Midbrain (tissue), 1 donor: ENCODE measurements at regions not wholly inside any gene's neighbourhood (a gene's known extent, or its start where the extent isn't known, plus 50 kb on each side); places are given as distances from the start of the nearest gene placed in this dataset.
"Not testable (repeated sequence)": the region's sequence is repeated elsewhere in the genome, so short reads cannot be mapped to it uniquely, and the experiment has no call there.

Experiments
- DNase-seq: peaks from one replicate; lab custom pipeline; 2025; lab: John Stamatoyannopoulos, UW

DNA sequence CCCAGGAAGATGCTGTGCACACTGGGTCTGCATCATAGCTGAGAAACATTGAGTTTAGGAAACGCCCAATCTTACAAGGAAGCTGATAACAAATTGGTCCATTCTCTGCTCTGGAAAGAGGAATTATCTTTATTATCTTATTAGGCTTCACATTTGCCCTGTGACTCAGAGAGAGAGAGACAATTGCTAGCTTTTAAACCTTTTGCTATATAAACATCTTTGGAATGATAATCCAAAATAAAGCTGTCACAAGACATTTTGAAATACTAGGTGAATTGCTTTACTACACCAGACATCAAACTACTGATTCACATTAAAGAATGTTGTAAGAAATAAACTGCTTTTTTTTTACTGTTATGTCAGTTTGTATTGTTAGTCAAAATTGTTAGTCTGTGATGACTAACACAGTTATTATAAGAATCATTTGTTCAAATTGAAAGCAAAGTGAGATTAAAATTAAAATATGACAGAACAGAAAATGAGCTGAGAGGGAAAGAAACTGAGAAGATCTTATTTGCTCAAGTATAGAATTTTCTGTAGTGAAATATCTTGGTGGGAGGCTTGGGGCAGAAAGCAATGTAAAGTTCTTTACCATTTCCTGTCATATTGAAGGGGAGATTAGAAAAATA lies 765.4 kb upstream of the PCDH10 start:
- DNase-seq = no peak

DNA sequence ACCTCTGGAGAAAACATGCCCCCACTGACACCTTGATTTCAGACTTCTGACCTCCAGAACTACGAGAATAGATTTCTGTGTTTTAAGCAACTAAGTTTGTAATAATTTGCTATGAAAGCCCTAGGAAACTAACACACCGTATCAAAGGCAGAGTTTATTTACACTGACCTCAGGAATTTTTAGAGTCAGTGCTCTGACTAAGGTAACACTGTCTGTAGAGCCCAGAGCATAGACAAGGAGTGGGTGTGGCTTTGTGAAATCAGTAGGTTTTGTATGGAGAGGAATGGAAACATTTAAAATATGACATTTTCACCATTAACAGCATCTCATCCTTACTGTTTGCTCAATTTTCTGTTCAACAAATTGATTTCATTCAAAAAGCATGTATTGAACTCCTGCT lies 764.4 kb upstream of the PCDH10 start:
- no peak for DNase-seq

DNA sequence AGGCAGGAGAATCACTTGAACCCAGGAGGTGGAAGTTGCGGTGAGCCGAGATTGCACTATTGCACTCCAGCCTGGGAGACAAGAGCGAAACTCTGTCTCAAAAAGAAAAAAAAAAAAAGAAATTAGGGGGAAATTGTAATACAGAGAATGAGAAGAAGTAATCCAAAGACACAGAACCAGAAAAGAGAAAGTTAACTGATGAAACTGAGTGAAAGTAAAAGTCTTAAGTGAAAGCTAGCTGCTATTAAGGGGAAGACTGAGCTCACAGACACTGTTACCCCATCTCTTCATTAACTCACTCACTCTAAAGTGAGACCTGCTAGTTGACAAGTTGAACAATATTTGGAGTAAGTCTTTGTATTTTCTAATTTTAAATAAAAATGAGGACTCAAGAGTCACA lies 763.0 kb upstream of the PCDH10 start:
- DNase-seq = no peak

DNA sequence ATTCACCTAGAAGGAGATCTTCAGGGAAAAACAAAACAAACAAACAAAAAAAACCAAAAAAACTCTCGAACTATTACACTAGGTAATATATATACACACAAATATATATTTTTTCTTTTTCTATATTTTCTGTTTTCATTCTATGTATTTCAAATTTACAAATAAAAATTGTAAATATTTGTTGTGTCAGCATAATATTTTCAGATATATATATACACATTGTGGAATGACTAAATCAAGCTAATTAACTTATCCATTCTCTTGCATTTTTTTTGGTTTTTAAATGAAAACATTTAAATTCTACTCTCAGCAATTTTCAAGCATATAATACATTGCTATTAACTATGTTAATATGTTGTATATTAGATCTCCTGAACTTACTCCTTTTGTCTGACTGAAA lies 762.0 kb upstream of the PCDH10 start:
- no peak for DNase-seq

DNA sequence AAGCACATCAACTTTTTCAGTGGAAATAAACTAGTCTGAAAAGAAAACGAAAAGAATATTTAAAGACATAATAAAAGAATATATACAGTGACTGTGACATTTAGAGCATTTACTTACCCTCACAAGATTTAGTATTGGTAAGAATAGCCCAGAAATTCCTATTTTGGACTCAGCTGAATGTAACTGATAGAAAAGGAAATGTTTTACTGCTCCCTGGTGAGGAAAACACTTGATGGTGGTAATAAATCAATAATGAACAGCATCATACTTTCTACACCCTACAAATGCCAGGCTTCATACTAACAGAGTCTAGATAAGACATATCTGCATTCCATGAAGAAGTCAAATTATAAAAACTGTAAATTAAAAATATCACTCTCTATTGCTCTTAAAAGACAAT lies 753.5 kb upstream of the PCDH10 start:
- no peak for DNase-seq

DNA sequence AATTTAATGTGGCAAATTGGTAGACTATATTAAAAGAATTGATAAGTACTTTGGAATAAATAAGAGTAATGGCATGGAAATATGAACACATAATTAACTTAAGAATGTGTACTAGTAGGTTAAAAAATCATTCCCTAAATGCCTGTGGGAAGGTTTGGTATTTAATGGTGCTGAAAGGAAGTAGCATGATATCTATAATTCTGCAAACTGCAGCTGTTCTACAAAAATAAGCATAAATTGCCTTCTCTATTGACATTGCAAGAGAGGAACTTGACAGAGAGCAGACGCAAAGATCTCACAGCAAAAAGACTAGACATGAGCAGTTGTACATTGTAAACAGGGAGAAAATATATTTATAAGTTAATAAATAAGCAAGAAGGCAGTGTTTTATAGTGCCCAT lies 752.5 kb upstream of the PCDH10 start:
- DNase-seq = no peak

DNA sequence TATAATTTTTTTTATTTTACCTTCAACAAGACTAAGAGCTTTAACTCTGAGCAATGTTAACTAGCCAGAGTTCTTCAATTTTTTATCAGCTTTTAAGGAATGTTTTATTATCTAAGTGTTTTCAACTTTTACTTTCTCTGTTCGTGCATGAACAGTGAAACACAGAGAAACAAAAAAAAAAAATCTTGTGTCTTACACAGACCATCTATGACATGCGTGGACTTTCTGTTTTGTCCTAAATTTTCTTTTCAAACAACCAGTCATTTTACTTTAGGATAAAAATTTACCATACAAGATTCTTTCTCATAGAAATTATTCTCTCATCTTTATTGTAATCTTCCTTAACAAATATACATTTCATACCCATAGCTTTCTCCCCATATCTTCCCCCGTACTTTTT lies 731.9 kb upstream of the PCDH10 start:
- DNase-seq = no peak

DNA sequence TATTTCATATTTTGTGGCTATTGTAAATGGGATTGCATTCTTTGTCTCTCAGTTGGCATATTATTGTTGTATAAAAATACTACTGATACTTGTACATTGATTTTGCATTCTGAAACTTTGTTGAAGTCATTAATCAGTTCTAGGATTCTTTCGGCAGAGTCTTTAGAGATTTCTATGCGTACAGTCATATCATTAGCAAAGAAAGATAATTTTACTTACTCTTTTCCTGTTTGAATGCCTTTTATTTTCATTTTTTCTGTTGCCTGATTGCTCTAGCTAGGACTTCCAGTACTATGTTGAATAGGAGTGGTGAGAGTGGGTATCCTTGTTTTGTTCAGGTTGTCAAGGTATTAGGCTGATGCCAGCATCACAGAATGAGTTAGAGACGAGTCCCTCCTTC lies 722.0 kb upstream of the PCDH10 start:
- no peak for DNase-seq

DNA sequence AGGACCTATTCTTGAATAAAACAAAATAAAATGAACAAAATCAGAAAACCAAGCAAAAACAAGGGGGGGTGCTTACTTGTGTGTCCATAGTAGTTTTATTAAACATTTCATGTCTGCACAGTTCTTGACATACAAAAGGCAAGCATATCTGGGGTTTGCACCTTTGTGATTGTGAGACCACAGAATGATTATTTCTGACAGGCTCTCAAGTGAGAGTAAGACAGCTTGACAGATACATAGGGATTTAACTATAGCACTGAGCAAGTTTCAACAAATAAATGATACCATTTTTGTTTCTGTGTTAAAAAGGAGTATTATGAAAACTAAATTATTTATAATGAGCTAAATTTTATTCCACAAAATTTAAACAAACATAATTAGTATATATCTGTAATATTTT lies 712.0 kb upstream of the PCDH10 start:
- no peak for DNase-seq

DNA sequence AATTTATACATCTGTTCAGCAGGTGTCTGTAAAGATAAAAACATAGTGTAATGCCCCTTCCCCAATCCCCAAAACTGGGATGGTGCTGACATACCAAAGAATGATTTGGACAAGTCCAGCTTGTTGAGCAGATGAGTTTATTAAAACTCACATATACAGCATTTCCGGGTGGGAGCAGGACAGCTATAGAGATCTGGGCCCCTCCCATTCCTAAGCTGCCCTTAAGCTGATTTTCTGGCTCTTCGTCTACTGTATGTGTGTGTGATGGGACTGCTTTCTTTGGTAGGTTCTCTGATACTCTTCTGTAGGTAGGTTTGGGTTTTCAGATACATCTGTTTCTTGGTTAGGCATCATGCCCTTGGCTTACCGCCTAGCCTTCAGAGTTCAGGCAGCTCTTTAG lies 703.7 kb upstream of the PCDH10 start:
- no peak for DNase-seq

DNA sequence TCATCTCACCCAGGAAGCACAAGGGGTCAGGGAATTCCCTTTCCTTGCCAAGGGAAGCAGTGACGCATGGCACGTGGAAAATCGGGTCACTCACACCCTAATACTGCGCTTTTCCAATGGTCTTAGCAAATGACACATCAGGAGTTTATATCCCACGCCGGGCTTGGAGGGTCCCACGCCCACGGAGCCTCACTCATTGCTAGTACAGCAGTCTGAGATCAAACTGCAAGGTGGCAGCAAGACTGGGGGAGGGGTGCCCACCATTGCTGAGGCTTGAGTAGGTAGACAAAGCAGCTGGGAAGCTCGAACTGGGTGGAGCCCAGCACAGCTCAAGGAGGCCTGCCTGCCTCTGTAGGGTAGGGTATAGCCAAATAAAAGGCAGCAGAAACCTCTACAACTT lies 691.1 kb upstream of the PCDH10 start:
- DNase-seq = not testable (repeated sequence)

DNA sequence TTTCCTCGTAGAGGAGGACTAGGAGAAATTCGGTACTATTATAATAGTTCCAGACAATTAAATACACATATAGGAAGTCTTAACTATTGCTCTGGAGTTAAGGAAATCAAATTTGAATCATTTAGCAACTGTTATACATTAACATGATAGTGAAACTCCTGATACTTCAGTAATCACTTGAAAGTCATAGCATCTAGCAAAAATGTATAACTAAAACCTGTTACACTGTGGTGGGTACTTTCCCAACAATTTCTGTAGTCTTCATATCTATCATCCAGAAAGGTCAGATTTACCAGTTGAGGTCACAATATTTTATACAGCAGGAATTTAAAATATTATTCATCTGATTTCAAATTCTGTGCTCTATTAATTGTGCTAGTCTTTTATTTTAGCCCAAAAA lies 669.6 kb upstream of the PCDH10 start:
- no peak for DNase-seq

DNA sequence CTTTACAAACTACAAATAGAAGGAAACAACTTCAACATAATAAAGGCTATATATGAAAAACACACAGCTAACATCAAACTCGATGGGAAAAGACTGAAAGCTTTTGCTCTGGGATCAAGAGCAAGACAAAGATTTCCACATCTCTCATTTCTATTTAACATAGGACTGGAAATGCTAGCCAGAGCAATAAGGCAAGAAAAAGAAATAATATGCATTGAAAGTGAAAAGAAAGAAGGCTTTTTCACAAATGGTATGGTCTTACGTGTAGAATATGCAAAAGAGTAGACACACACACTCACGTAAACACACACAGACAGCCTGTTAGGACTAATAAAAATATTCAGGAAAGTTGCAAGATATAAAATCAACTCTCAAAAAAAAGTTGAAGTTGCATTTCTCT lies 660.5 kb upstream of the PCDH10 start:
- DNase-seq = no peak

DNA sequence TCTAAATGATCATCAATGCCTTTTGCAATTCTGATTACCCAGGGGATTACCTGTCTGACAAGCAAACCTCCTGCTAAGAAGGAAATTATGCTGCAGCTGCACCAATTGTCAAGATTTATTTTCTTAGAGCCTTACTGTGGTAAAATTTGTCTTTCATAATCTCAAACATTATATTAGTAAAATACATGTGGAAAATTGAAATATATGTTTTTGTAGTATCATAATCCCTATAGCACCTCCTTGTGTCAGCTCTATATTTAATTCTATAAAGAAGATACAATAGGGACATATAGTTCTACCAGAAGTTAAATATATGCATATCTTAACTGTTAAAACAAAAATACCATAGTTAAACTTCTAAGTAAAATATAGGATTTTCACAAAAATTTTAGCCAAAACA lies 655.6 kb upstream of the PCDH10 start:
- no peak for DNase-seq

DNA sequence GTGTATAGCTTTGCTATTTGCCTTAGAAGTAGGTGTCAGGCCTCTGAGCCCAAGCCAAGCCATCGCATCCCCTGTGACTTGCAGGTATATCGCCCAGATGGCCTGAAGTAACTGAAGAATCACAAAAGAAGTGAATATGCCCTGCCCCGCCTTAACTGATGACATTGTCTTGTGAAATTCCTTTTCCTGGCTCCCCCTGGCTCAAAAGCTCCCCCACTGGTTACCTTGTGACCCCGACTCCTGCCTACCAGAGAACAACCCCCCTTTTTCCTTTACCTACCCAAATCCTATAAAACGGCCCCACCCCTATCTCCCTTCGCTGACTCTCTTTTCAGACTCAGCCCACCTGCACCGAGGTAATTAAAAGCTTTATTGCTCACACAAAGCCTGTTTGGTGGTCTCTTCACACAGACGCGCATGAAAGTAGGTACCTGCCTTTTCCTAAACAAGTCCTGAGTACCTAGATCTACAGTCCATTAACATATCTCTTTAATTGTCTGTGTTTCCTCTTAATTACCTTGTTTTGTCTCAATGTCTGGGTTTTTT lies 653.8 kb upstream of the PCDH10 start:
- not testable (repeated sequence) for DNase-seq

DNA sequence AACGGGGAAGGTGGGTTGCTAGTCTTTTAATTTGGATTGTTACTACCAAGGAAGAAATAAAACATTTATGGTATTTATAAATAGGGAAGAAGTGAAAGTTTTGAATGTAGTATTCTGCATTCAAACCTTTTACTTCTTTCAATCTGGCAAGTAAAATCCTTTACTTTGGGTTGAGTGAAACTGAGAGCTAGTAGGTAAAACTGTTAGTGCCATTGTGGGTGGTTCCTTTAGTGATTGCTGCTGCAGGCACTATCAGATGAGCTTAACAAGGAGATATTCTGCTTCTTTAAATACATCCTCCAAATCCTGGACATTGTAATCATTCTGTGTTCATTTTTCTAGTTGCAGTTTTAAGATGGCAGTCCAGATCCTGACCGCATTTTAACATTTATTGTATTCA lies 650.9 kb upstream of the PCDH10 start:
- no peak for DNase-seq

DNA sequence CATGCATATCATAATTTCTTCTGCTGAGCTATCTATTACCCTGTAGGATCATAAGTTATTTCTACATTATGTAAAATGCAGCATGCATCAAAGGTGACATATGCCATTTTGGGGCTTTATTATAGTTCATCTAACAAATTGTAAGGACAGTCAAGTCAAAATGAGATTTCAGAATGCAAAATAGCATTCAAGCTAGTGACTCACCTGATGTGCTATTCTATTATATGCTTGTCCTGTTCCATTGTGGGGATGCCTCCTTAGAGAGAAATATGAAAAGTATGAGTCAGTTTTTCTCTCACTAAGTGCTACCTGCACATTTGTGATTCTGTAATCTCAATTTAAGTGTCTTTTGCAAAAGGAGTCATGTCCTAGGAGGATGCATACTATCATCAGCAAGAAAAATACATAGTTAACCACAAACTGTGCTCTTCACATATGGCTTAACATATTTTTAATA lies 647.0 kb upstream of the PCDH10 start:
- DNase-seq = no peak

DNA sequence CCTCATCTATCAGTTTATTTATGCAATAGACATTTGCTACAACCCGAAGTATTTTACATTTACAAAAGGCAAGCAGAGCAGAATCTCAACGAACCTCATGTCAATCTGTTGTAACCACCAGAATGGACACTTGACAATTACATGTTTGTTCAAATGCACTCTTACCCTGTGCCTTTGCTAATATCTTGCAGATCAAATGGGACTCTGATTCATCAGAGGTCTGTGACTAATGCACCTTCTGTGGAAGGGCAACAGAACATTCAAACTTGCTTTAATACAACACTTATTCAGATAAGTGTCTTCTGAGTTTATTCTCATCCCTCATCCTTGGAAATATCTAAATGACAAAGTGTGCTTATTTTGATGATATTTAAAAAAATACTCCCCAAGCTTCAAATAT lies 644.7 kb upstream of the PCDH10 start:
- DNase-seq = no peak

DNA sequence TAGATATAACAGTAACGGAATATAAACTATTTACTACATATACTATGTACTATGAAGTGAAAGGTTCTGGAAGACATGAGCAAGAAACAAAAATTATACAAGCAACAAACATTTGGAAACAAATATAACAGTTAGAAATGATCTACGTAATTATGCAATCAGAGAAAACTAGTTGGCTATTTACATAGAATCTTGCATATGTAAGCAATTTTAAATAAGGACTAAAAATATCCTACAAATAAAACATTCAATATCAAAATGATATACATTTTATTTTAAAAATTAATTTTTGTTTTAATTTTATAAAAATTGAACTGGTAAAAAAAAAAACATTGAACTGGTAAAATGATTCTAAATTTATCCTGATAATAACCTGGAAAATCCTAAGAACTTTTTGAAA lies 642.5 kb upstream of the PCDH10 start:
- DNase-seq = no peak

DNA sequence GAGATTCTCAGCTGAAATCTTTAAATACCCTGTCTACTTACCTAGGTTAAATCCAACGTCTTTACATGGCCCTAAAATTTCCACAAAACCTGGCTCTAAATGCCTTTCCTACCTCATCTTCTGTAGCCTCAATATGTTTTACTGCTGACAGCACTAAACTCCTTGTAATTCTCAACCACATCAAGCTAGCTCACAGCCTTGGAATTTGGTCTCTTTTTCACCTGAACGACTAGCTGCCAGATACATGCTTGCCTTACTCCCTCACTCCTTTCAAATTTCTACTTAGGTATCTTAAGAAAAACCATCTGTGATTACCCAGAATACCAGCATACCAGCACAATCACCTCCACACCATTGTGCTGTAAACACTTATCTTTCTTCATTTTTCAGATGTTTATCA lies 635.6 kb upstream of the PCDH10 start:
- DNase-seq = no peak

DNA sequence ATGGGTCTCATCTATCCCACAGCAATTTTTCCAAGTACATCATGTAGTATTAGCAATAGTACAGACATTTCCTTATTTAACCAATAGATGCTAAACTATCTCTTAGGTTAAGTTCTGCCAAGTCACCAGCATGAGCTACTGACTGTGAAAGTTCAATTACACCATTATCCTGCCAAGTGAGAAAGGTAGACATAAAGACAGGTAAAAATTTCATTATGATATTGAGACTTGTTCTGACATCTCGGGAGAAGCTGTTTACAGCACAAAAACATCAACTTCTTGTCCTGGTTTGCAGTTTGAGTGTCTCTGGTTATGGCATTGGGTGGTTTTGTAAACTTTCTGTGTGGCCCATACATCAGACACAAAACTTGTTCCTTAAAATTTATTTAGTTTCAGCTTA lies 622.4 kb upstream of the PCDH10 start:
- no peak for DNase-seq

DNA sequence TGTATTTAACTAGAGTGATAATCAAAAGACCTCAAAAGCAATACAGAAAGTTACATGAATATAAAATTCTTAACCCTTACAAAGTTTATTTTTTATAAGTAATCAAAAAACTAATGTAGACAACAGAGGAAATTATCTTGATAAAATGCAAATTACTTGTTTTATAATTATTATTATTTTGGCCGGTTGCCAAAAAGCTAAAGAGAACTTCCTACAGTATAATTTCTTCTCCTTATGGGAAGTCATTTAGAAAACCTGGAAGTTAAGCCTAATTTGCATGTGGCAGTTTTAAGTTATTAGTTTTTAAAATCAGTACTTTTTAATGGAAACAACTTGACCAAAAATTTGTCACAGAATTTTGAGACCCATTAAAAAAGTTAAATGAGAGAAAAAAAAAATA lies 621.3 kb upstream of the PCDH10 start:
- DNase-seq = no peak

DNA sequence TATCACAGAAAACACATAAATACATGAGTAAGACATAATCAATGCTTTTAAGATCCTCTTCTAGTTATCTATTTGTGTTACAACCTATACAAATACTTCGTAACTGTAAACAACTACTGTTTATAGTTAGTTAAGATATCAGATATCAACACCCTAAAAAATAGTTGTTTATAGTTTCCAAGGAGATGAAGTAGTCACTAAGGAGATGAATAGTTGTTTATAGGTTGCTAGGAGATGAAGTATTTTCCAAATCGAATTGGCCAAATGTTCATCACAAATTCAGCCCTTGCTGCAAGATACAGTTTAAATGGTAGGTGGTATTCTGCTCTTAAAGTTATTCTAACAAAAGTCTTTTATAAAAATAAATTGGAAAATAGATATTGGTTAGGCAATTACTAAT lies 618.2 kb upstream of the PCDH10 start:
- no peak for DNase-seq

DNA sequence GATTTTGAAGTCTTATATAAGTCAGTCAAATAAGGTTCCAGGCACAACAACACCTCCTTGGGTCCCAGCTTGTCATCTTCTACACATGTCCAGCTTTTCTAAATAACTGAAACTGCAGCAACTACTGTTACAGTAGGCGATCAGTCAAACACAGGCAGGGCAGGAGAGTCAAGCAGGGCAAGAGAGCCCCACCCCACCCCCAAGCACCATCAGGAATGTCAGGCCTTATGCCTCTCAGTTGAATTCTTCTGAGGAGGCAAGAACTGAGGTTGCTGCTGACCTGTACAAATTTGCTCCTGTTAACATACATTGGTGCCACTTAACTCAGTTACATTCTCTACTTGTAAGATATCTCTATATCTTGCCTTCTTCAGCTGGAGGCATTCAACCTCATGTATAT lies 608.8 kb upstream of the PCDH10 start:
- no peak for DNase-seq

DNA sequence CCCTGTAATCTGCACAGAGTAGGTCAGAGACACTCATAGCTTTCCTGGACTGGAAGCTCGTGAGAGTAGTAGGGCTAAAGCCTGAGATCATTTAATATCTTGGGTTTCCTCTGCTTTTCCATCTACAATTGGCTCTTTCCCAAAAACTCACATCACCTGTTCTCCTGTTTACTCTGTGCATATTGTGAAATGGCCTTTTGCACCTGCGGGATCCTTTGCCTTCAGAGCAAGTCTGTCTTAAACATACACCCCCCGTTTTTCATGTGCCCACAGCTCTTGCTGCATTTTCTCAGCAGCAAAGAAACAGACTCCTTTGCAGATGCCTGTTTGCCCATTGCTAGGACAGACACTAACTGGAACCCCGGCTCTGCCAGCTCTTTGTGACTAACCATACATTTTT lies 608.3 kb upstream of the PCDH10 start:
- no peak for DNase-seq
